NCI-H2081 (cell line): ENCODE measurements at regions not wholly inside any gene's neighbourhood (a gene's known extent, or its start where the extent isn't known, plus 50 kb on each side); places are given as distances from the start of the nearest gene placed in this dataset.

ENCODE experiments used
- DNase-seq, 2 experiments: peaks; one replicate each; lab custom pipeline; 2025; lab: John Stamatoyannopoulos, UW

- DNase-seq, result no peak
Observed at GRCh38 chr14:66365388-66365787, 120.8 kb upstream of the CCDC196 start.

- no peak for DNase-seq
Observed at GRCh38 chr14:66369157-66369697, 116.9 kb upstream of the CCDC196 start.

- no peak for DNase-seq
Observed at GRCh38 chr14:66371776-66372175, 114.4 kb upstream of the CCDC196 start.

GRCh38 chr14:66375046-66375964, 110.9 kb upstream of the CCDC196 start:
- DNase-seq, result no peak

- peak in 1 of 2 experiments; percentile 14 for DNase-seq
Observed at GRCh38 chr14:66377574-66377973, 108.6 kb upstream of the CCDC196 start.

- DNase-seq, result no peak
Observed at GRCh38 chr14:66378712-66379505, 107.3 kb upstream of the CCDC196 start.

- peak; percentile 44 to 78 for DNase-seq
Observed at GRCh38 chr14:66380143-66380542, 106.0 kb upstream of the CCDC196 start.

DNA sequence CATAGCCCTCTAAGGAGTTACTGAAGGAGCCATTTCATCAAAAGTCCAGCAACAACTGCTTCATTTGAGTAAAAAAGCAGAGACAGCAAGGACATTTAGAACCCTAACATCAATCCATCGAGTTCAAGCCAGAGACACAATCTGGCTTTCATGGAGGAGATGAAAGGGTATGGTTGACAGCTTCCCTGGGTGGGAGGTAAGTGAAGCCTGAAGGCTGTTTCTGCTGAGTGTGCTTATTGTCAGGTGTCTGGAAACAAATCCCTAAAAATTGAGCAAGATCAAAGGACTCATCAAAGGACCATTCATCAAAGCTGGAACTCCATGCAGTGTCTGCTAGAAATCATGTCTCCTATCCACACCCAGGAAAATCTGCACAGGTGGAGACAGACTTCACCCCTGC, 104.4 kb upstream of the CCDC196 start:
- DNase-seq, result no peak

DNA sequence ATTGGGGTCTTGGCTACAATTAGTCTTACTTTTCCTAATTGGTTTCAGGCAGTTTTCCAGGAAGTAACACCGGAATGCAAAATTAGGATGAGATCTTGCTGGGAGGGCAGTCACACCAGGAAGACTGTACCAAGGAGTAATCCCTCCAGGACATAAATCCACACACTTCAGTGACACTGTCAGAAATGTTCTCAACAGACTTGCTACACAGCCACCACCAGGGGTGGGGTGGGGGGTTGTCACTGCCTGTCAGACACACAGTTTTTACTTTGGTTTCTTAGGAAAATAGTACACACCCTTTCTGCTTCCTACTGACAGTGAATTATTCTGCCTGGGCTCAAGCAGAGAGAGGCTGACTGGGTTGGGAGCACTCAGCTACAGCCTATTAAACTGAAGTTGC, 102.9 kb upstream of the CCDC196 start:
- no peak for DNase-seq

DNA sequence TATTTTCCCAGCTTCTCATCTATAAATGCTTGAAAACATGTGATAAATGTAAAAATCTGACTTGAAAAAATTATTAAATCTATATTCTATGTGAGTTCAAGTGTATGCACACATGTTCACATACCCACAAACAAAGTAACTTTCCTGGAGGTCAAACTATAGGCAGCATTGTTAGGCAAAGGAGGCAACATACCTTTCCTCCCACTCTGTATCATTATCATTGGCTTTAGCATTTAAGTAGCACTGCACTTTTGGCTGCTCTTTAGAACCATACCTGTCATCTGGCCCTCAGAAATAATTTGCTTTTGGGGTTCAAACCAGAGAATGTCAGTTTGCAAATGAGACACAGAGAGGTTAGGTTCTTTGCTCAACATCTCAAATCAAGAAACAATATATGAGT, 102.4 kb upstream of the CCDC196 start:
- DNase-seq, result no peak

- no peak for DNase-seq
Observed at GRCh38 chr14:66388516-66388915, 97.7 kb upstream of the CCDC196 start.

GRCh38 chr14:66389481-66389880, 96.7 kb upstream of the CCDC196 start:
- no peak for DNase-seq

DNA sequence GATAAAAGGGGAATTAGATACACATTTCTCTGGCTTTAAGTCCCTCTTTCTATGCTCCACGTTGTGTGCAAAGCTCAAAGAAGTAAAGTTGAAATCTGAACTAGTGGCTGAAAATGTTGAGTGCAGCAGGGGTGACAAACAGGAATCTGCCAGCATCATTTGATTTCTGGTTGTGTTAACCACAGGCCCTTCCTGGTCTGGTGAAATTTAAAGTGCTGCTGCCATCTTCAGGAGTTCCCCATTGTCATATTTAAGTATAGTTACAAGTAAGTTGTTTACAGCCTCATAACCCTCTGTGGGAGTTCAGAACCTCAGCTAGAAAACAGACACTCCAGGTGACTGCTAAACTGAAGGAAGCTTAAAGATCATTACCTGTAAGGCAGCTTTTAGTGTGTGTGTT, 90.9 kb upstream of the CCDC196 start:
- no peak for DNase-seq

DNA sequence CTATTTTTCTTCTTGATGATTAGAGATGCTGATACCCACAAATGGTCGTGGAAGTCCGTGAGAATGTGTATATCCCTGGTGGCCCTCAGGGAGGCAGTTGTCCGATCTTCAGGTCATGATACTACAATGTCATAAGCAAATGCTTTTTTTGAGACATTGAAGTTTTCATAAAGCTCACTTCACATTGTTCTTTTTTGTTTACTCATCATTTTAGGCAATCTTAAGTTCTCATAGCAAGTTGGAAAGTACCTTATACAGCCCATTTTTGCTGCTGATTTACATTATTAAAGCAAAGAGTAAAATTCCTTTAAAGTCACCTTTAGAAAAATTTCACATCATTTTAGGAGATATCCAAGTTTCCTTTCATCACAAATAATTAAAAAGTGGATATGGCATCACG, 90.0 kb upstream of the CCDC196 start:
- no peak for DNase-seq

GRCh38 chr14:66398437-66398836, 87.7 kb upstream of the CCDC196 start:
- no peak for DNase-seq

DNA sequence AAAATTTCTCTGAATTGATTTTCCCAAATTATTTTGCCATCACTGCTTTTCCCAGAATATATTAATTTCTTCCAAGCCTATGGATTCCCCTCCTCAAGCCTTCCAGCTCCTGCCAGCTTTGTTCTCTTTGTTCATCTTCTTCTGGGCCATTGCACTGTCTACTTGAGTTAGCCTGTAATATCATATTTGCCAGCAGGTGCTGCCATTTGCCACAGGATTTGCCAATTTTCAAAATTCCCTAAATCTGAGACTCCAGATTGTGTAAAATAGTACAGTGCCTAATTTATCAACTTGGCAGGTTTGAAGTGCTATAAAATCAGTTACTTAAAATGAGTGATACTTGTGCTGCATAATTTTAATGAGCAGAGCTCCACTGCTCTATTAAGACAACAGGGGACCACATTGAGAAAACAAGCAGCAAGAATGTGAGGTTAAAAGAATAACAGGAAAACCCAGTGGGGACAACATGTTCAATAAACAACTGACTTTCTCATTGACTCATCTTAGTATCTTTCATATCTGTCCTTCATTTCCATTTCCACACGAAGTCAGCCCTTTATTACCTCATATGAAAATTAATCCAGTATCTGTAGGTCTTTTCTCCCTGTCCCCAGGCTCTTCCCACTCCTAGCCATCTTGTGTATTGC, 84.6 kb upstream of the CCDC196 start:
- peak in 1 of 2 experiments; percentile 37 for DNase-seq

GRCh38 chr14:66403183-66403582, 83.0 kb upstream of the CCDC196 start:
- peak in 1 of 2 experiments; percentile 37 for DNase-seq

DNA sequence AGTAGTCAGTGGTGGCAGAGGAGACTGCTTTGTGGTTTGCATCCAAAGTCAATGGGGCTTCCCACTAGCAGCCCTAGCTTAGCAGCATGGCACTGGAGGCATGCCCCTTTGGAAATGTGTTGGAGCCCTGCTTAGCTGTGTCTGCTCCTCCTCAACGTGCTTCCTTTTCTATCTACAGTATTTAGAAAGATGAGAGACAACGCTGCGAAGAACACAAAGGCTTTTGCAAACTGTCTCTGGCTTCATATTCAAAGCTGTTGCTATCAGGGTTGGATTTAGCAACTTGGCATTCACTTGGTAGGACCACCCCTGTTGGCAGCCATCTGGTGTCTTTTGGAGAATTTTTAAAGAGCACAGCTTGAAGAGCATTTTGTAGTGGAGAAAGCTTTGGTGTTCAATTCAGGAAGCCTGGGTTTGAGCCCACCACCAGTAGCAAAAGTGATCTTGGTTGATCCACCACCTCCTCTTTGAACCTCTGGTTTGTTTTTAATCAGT, 82.1 kb upstream of the CCDC196 start:
- no peak for DNase-seq

DNA sequence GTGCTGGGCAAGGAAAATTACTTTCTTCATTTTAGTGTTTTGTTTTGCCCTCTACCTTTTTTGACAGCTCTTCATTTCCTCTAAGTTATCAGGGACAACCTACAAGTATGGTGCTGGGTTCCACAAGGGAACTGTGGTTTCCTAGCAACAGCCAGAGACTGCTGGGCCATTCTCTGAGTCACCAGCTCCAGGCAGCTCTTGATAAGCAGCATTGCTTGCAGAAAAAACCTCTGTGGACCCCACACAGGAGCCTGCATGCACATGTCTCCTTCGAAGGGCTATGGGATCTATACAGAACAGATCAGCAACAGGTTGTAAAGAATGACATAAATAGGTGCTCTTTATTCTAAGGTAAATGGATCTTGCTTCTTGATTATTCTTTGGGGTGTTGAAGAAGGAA, 81.0 kb upstream of the CCDC196 start:
- no peak for DNase-seq

- no peak for DNase-seq
Observed at GRCh38 chr14:66413901-66414300, 72.3 kb upstream of the CCDC196 start.

DNA sequence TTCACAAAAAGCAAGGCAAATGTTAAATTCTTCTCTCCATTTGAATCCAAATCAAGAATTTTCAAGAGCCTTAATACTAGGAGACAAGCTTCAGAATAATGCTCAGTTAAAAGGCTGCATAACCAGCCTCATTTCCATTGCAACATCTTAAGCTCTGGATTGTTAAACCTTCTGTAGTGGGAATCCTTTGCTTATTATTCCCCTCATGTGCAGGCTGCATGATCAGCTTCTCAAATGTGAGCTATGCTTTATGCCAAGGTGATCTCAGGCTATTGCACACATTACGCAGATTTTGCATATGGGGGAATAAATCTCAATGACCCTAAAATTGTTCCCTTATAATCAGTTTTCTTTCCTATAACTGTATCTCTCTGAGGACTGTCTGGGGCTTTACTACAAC, 71.7 kb upstream of the CCDC196 start:
- no peak for DNase-seq
